RWPE2 (cell line): ENCODE measurements at regions not wholly inside any gene's neighbourhood (a gene's known extent, or its start where the extent isn't known, plus 50 kb on each side); places are given as distances from the start of the nearest gene placed in this dataset.

Source experiments
- ATAC-seq: fragments of 200-7000 bp; cut with Tn5 transposase; 3 replicates; pipeline ENCODE4 v1.9.1; 2021; ENCODE audit warnings: low read depth
- DNase-seq: peaks from one replicate; pipeline ENCODE4 v3.0.0-alpha.2; 2020; ENCODE audit warnings: low spot score
- H3K27ac ChIP-seq: fragments of 450-650 bp; 2 replicates; pipeline ENCODE4 v1.5.1; 2017; ENCODE audit warnings: mild to moderate bottlenecking; ENCODE audit not compliant: poor library complexity, severe bottlenecking
- H3K27me3 ChIP-seq: fragments of 250-450 bp; sonication (Bioruptor Pico); 2 replicates; pipeline ENCODE4 v1.5.1; 2021; ENCODE audit warnings: mild to moderate bottlenecking, moderate library complexity; ENCODE audit not compliant: insufficient read depth, poor library complexity, severe bottlenecking
- H3K36me3 ChIP-seq: fragments of 250-450 bp; sonication (Bioruptor Pico); 2 replicates; pipeline ENCODE4 v1.5.1; 2020; ENCODE audit warnings: low read depth, mild to moderate bottlenecking, moderate library complexity
- H3K4me1 ChIP-seq: fragments of 250-450 bp; sonication (Bioruptor Pico); 2 replicates; pipeline ENCODE4 v1.5.1; 2021; ENCODE audit warnings: mild to moderate bottlenecking, moderate library complexity; ENCODE audit not compliant: insufficient read depth, poor library complexity, severe bottlenecking
- H3K4me3 ChIP-seq: fragments of 250-450 bp; sonication (Bioruptor Pico); 2 replicates; pipeline ENCODE4 v1.5.1; 2021; ENCODE audit warnings: mild to moderate bottlenecking, moderate library complexity; ENCODE audit not compliant: severe bottlenecking
- H3K9me3 ChIP-seq: fragments of 250-450 bp; sonication (Bioruptor Pico); 2 replicates; pipeline ENCODE4 v1.5.1; 2021; ENCODE audit warnings: mild to moderate bottlenecking, moderate library complexity; ENCODE audit not compliant: severe bottlenecking
- CTCF ChIP-seq: fragments of 450-650 bp; IDR thresholded peaks from one replicate; pipeline ENCODE4 v1.5.1; 2017; ENCODE audit warnings: mild to moderate bottlenecking, moderate library complexity; ENCODE audit not compliant: poor library complexity, severe bottlenecking

- peaks cover 23% of the 10 kb centered on the region for H3K4me1 ChIP-seq
- TF ChIP-seq CTCF, result no peak
- H3K27me3 ChIP-seq, result no peaks in the 10 kb centered on the region
- no peak overlapping the region for H3K27ac ChIP-seq
- no peak overlapping the region for H3K4me3 ChIP-seq
- ATAC-seq, result no peak
- DNase-seq, result no peak
- no peaks in the 10 kb centered on the region for H3K9me3 ChIP-seq
- no peaks in the 10 kb centered on the region for H3K36me3 ChIP-seq
Observed at GRCh38 chr21:15227919-15228318, 163.1 kb upstream of the NRIP1 start.

- ATAC-seq, result no peak
- no peak for DNase-seq
- Histone ChIP-seq H3K4me1 (peaks cover 9% of the 10 kb centered on the region), H3K27ac (no peak overlapping the region), H3K9me3 (no peaks in the 10 kb centered on the region), H3K27me3 (no peaks in the 10 kb centered on the region), H3K4me3 (no peak overlapping the region), H3K36me3 (no peaks in the 10 kb centered on the region)
- no peak for TF ChIP-seq CTCF
Observed at GRCh38 chr21:15229390-15229789, 164.6 kb upstream of the NRIP1 start.

GRCh38 chr21:15233611-15234010, 168.8 kb upstream of the NRIP1 start:
- no peaks in the 10 kb centered on the region for H3K36me3 ChIP-seq
- H3K27me3 ChIP-seq, result no peaks in the 10 kb centered on the region
- TF ChIP-seq CTCF, result no peak
- no peaks in the 10 kb centered on the region for H3K4me1 ChIP-seq
- H3K27ac ChIP-seq, result no peak overlapping the region
- H3K9me3 ChIP-seq, result no peaks in the 10 kb centered on the region
- H3K4me3 ChIP-seq, result no peak overlapping the region
- DNase-seq, result no peak
- no peak for ATAC-seq

GRCh38 chr21:15236111-15236510, 171.3 kb upstream of the NRIP1 start:
- no peaks in the 10 kb centered on the region for H3K36me3 ChIP-seq
- no peaks in the 10 kb centered on the region for H3K9me3 ChIP-seq
- H3K4me1 ChIP-seq, result no peaks in the 10 kb centered on the region
- no peak overlapping the region for H3K27ac ChIP-seq
- DNase-seq, result no peak
- H3K27me3 ChIP-seq, result no peaks in the 10 kb centered on the region
- H3K4me3 ChIP-seq, result no peak overlapping the region
- no peak for TF ChIP-seq CTCF
- no peak for ATAC-seq

- no peak for DNase-seq
- Histone ChIP-seq H3K4me1 (peaks cover 11% of the 10 kb centered on the region), H3K4me3 (no peak overlapping the region), H3K36me3 (no peaks in the 10 kb centered on the region), H3K27me3 (no peaks in the 10 kb centered on the region), H3K27ac (no peak overlapping the region), H3K9me3 (no peaks in the 10 kb centered on the region)
- no peak for TF ChIP-seq CTCF
- ATAC-seq, result no peak
Observed at GRCh38 chr21:15240848-15241247, 176.0 kb upstream of the NRIP1 start.
